Ramos (cell line): ENCODE measurements at regions not wholly inside any gene's neighbourhood (a gene's known extent, or its start where the extent isn't known, plus 50 kb on each side); places are given as distances from the start of the nearest gene placed in this dataset.
"Not testable (repeated sequence)": the region's sequence is repeated elsewhere in the genome, so short reads cannot be mapped to it uniquely, and the experiment has no call there.

Source experiments
- in situ Hi-C: fragments of 300-500 bp; cut with MboI; formaldehyde crosslinking; loops from one replicate; pipeline ENCODE4 v1.14.3; 2022; ENCODE audit warnings: low sequenced_read_pairs; ENCODE audit not compliant: unreplicated experiment

DNA sequence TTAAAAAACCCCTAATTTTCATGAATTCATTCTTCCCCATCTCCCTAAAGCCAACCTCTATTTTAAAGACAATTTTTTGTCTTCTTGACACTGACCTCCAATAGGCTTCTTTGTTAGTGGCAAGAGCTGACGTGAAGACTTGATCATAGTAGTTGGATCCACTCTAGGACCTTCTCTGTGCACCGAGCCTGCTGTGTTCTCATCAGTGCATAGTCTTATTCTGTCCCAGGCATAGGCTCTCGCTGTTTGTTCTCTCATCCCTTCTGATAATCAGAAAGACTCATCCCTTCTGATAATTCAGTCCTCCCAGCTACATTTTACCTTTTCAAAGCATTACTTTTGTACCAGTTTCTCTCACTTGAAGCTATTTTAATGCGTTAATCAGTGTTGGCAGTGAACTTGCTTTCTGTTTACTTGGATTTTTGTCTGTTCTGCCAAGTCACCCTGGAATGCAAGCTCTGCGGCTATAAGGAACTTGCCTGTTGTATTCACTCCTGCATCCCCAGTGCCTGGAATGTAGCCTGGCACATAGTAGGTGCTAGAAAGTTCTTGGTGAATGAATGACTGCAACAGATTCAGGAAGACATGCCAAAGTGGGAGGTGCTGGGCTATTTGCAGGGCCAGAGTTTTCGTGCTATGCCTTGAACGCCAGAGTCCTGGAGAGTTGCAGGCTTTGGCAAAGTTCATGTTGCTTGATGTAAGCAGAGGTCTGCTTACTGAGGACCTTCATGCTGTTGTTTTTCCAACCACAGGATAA lies 147.6 kb upstream of the MPHOSPH6 start:
- in situ Hi-C loops: no loop called here

DNA sequence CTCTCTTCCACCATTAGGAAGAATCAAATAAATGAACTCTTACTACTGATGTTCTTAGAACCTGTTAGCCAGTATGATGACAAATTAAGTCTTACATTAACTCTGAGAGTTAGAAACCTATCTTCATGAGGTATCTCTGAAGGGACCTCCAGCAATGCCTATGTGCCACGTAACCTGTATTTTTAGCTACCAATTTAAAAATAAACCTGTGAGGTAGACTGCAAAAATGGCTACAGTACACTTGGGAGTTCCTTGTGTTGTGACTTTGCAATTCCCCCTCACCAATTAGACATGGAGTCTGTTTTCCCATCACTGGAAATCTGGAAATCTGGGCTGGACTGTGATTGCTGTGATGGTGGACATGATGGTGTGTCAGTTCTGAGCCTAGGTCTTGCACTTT lies 143.7 kb upstream of the MPHOSPH6 start:
- in situ Hi-C loops: no loop called here

DNA sequence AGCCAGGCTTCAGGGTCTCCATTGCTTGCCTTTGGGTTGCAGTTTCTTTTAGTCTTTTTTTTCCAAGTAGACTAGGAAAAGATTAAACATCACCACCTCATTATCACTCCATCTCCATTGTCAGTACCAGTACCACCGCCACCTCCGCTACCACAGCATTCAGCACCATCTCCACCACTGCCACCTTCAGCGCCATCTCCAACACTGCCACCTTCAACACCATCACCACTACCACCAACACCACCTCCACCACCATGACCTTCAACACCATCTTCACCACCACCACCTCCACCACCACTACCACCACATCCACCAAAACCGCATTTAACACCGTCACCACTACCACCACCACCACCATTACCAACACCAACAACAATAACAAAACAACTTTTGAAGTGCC lies 141.5 kb upstream of the MPHOSPH6 start:
- in situ Hi-C loops: no loop called here

DNA sequence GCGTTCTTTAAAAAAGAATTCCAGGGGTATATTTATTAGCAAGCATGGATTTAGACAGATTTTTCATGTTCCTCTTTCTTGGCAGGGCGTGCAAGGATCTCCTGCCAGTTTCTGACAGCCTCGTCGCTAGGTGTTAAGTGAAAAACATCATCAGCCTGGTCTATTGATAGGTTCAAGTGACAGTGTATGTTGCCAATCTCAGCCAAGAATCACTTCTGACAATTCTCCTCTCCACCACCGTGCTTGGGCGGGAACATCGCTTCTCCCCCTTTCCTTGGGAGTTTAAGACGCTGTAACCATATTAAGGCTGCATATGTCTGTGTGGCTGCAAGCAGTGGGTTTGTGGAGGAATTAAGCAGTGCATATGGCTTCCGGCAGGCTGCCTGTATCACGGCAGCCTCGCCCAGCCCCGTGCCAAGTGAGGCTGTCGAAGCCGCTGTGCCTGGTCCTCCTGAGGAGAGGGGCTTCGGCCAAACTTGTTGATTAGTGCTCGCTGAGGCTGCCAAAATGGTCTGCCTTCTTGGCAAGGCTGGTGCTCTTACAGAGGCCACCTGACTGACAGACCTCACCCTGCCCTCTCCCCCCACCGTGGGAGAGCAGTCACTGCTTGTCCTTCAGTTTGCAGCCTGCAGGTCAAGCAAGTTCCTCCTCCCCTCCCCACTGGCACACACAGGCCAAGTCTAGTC lies 132.2 kb upstream of the MPHOSPH6 start:
- in situ Hi-C loops: no loop called here

DNA sequence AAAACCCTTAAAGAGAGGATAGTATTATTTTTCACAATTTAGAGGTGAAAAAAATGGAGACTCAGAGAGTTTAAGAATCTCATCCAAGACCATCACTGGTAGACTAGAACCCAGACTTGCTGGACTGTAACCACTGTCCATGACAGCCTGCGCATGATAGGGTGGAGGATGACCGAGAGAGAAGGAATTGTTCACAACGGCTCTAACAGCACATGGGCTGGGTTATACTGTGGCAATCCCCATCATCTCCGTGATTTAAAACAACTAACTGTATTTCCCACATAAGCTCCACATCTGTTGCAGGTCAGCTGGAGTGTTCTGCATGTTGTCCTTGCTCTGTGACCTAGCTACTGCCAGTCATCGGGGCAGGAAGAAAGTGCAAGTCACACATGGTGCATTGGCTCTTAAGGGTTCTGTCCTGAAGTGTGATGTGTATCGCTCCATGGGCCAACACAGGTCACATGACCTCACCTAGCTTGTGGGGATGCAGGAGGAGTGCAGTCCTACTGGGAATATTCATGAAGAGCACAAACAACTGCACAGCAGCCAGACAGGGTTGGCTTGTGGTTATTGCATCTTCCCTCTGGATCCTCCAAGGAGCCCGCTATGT lies 131.2 kb upstream of the MPHOSPH6 start:
- in situ Hi-C loops: no loop called here

DNA sequence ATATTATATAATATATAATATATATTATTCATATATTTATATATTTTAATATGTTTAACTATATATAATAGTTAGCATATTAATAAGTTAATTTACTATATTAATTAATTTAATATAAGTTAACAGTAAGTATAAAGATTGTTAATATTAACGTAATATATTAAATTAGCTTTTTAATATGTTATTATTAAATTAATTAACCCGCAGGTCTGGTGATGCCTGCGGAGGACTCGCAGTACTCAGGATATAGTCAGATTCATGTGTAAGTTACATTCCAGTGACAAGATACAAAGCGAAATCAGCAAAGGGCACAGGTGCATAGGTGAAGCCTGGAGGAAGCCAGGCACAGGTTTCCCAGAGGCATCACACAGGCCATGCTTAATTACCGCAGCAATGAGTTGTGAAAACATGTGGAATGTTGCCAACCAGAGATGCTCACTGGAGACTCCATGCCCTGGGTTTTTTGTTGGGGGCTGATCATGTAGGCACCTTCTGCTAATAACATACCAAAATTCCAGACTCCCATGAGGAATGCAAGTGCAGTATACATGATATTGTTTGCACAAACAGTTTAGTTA lies 130.4 kb upstream of the MPHOSPH6 start:
- in situ Hi-C loops: no loop called here

DNA sequence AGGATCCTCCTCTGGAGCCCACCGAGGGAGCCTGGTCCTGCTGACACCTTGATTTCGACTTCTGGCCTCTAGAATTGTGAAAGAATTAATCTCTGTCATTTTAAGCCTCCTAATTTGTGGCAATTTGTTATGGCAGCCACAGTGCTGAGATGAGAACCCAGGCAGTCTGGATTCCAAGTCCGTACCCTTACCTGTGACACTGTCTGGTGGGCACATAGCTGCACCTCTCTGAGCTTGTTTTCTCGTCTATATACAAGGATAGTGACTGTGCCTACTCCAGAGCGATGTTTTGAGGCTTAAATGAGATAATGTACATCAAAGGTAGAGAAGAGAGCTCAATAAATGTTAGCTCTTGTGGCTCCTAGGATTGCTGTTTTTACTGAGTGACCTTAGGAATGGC lies 128.4 kb upstream of the MPHOSPH6 start:
- in situ Hi-C loops: no loop called here

DNA sequence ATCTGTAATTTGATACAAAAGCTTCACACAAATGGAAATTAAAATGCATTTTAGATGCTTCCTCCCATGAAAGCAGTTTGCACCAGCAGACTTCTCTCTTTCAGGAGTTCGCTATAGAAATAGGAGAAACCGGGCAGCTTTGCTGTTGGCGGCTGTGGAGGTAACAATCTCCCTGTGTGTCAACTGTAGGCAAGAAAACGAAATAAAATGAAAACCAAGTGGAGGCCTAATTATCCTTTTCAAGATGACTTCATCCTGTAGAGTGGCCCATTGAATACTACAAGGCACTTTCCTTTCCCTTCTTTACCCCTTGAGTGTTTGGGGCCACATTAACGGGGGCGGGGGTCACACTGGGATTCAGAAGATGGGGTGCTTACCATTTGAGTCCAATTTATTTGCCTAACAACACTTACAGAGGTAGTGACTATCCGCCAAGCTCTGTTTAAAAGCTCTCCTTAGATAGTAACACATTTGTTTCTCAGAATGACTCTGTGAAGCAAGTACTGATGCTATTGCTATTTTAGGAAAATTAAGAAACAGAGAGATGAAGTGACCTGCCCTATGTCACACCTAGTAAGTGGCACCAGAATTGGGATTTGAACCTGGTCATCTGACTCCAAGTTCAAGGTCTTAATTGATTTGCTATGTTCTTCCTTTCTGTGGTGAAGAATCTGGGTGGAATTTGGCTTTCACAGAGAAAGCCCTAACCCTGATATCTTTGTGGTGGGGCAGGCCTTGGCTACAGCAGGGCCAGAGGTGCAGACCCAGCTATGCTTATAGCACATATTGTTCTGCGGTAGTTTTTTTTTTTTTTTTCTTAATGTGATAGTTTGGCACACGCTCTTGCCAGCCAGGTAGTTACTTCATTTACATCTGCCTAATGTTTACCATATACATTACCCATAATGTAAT lies 125.5 kb upstream of the MPHOSPH6 start:
- in situ Hi-C loops: no loop called here

DNA sequence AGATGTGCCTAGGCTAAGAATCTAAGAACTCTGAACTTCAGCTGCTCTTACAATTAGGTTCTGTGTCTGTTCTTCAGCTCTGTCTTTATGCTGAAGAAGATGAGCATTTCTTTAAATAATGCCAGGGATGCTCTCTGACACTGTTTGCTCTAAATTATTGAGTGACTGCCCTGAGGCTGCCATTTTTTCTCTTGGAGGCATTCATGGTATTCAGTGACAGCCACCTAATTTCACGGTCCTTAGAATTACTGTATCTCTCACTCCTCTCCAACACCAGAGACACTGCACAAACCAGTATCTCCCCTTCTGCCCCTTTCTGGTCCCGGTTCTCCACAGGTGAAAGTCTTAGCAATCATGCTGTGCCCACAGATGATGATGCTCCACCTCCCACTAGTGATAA lies 123.6 kb upstream of the MPHOSPH6 start:
- in situ Hi-C loops: no loop called here

DNA sequence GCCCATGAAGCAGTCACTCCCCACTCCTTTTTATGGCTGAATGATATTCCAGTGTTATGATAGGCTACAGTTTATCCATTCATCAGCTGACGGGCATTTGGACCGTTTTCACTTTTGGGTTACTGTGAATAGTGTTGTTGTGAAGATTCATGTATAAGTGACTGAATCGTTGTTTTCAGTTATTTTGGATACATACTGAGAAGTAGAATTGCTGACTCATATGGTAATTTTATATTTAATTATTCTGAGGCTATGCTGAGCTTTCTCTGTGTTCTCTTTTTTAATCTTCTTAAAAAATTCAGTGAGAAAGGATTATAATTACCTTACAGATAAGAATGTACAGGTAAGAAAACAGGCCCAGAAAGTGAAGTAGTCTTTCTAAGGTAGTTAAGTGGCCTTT lies 117.9 kb upstream of the MPHOSPH6 start:
- in situ Hi-C loops: no loop called here

DNA sequence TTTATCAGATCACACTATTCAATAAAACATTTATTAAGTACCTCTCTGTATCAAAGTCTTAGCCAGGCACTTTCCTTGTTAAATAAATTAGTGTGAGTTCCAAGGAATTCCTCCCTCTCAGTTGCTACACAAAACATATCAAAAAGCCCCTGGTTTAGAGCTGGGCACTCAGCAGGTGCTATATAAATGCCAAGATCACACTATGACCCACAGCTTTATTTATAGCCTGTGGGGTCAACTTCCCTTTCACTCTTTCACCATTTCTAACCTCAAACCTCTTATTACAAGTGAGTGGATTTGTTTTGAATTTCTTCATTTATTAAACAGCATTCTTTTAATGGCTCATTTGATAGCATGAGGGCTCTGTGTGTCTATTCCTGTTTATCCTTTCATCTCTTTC lies 112.6 kb upstream of the MPHOSPH6 start:
- in situ Hi-C loops: no loop called here

DNA sequence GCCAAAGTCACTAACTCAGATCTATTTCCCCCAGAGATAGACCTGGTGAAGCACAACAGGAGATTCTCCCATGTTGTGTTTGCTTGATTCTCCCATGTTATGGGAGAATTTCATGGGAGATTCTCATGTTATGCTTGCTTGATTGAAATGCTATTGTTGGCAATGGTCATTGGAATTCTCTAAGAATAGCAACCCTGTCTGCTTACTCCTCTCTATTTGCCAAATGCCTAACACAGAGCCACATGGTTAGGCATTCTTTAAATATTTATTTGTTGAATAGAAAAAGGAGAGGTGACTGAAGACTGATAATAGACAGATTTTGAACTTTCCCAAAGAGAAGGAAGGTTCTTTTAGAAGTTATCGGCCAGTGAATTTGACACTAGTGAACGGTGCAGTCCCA lies 111.5 kb upstream of the MPHOSPH6 start:
- in situ Hi-C loops: no loop called here

DNA sequence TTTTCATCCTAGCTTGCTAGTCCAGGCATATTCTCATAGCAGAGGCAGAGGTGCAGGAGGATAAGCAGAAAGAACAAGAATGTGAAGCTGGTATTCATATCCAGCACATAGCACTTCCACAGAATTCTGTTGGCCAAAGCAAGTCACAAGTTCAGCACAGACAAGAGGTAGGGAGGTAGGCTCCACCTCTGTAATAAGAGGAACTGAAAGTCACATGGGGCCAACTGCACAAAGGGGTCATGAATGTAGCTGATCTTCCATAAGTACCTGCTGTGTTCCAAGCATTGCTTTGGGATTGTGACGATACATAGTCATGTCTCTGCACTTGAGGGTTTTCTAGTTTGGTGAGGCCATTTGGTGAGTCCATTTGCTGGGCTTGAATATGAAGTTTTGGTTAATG lies 110.8 kb upstream of the MPHOSPH6 start:
- in situ Hi-C loops: no loop called here

DNA sequence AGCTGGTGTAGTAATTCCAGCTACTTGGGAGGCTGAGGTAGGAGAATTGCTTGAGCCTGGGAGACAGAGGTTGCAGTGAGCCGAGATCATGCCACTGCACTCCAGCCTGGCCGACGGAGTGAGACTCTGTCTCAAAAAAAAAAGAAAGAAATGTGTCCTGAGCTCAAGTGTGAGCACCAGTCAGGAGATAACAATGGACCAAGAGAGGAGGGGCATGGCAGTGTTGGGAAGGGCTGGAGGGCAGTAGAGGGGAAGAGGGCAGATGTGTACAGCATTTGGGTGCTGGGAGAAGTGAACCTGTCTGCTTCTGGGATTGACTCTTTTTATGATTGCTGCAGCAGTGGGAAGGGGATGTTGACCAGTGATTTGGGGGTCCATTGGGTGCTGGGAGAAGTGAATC lies 105.3 kb upstream of the MPHOSPH6 start:
- in situ Hi-C loops: not testable (repeated sequence)

DNA sequence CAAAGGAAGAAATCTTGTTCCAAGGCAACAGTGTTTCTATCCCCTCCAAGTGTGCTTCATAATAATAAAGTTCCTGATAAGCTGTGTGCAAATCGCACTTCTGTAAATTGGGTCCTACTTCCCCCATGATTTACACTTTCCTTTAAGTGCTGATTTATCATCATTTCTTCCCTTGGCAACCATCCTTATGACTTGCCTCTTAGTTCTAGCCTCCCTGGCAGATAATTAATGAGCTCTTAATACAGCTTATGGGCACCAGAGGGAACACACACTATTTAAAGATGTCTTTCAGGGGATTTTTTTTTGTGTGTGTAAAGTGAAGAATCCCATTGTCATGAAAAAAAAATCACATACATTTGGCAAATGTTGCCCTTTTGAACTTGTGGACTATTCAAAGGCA lies 101.6 kb upstream of the MPHOSPH6 start:
- in situ Hi-C loops: loop anchor here (25.0 kb wide), 1 partner anchor 366 kb away; the partner anchor contains the start of gene CDH13

DNA sequence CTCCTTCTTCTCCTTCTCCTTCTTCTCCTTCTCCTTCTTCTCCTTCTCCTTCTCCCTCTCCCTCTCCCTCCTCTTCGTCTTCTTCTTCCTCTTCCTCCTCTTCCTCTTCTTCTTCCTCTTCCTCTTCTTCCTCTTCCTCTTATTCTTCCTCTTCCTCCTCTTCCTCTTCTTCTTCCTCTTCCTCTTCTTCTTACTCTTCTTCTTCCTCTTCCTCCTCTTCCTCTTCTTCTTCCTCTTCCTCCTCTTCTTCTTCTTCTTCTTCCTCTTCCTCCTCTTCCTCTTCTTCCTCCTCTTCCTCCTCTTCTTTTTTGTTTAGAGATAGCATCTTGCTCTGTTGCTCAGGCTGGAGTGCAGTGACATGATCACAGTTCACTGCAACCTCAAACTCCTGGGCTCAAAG lies 97.7 kb upstream of the MPHOSPH6 start:
- in situ Hi-C loops: loop anchor here (10.0 to 25.0 kb wide), 2 partner anchors 197 to 370 kb away; partner anchors contain the start of gene CDH13

DNA sequence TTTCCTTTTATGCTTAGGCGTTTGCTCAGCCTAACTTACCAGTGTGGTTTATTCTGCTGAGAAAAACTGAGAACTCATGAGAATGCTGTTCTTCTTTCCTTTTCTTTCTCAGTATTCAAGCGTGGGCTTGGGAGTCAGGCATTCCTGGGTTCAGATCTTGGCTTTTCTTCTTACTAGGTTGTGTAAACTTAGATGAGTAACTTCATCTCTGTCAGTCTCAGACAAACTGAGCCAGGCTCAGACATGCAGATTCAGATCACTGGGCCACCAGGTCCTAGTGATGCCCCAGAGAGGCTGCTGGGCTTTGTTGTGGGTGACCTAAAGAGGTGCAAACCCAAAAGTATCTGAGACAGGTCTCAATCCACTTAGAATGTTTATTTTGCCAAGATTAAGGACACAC lies 95.8 kb upstream of the MPHOSPH6 start:
- in situ Hi-C loops: loop anchor here (10.0 to 25.0 kb wide), 2 partner anchors 199 to 371 kb away; partner anchors contain the start of gene CDH13

DNA sequence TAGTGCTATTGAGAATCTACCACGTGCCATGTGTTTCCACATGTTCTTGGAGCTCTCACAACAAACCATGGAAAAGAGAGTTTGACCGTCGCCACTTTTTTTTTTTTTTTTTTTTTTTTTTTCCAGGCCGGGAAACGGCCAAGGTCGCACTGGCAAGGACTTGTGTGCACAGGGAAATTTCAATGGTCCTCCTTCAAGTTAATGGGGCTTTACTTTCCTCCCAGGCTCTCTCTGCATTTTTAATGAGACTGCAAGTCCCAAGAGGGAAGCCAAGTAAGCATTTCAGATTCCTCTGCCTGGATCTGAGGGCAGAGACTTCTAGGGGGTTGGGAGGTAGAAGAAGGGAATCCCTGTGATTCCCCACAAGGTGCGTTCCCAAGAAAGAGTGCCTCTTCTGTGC lies 94.7 kb upstream of the MPHOSPH6 start:
- in situ Hi-C loops: loop anchor here (10.0 to 25.0 kb wide), 2 partner anchors 200 to 373 kb away; partner anchors contain the start of gene CDH13

DNA sequence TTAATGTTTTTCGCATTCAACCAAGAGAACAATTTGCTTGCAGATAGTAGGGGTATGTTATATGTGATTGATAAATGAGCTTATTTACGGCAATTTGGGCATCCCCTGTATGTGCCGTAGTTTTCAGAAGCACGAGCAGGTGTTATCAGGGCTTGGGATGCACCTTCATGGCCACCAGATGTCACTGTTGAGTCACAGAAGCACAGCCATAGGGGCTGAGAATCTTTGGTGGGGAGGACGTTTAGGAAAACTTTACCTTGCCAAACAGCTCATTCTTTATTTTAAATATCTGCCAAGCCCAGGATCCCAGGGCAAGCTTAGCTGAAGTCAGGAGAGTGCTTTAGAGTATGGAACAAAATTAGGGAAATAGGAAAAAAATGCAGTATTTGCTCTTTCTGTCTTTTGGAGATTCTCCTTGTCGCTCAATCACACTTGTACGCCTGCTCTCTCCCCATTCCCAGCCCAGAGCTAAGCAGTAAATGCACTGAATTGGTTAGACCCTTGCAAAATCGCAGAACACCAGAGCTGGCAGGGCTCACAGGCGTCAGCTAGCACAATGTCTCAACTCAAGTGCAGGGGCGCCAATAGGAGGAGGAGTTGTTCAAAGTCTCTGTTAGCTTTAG lies 93.6 kb upstream of the MPHOSPH6 start:
- in situ Hi-C loops: loop anchor here (10.0 to 25.0 kb wide), 2 partner anchors 201 to 374 kb away; partner anchors contain the start of gene CDH13
